Activated gamma-delta T cell treated with Interleukin-2 at 50 U/mL for 16 hours (primary cell): ENCODE measurements at regions not wholly inside any gene's neighbourhood (a gene's known extent, or its start where the extent isn't known, plus 50 kb on each side); places are given as distances from the start of the nearest gene placed in this dataset.
A peak's percentile ranks its signal among the peaks of the same experiment; 100 is the strongest.

Source experiments
- DNase-seq: peaks from one replicate; pipeline ENCODE4 v3.0.0-alpha.2; 2020

- no peak for DNase-seq
Observed at GRCh38 chr6:139553916-139554315, 179.5 kb upstream of the CITED2 start.

GRCh38 chr6:139551376-139551775, 176.9 kb upstream of the CITED2 start:
- DNase-seq: no peak

- DNase-seq: no peak
Observed at GRCh38 chr6:139550361-139550760, 175.9 kb upstream of the CITED2 start.

- no peak for DNase-seq
Observed at GRCh38 chr6:139549561-139550070, 175.2 kb upstream of the CITED2 start.

GRCh38 chr6:139547804-139548203, 173.4 kb upstream of the CITED2 start:
- DNase-seq: no peak

GRCh38 chr6:139547122-139547776, 172.8 kb upstream of the CITED2 start:
- DNase-seq: no peak

GRCh38 chr6:139546106-139546472, 171.6 kb upstream of the CITED2 start:
- DNase-seq: no peak

- no peak for DNase-seq
Observed at GRCh38 chr6:139545206-139546105, 171.0 kb upstream of the CITED2 start.

- no peak for DNase-seq
Observed at GRCh38 chr6:139544701-139545057, 170.2 kb upstream of the CITED2 start.

GRCh38 chr6:139542351-139542750, 167.9 kb upstream of the CITED2 start:
- DNase-seq: no peak

- no peak for DNase-seq
Observed at GRCh38 chr6:139540894-139541293, 166.4 kb upstream of the CITED2 start.

GRCh38 chr6:139540276-139540675, 165.8 kb upstream of the CITED2 start:
- peak; percentile 60 for DNase-seq

GRCh38 chr6:139539852-139540251, 165.4 kb upstream of the CITED2 start:
- no peak for DNase-seq

GRCh38 chr6:139538366-139538765, 163.9 kb upstream of the CITED2 start:
- DNase-seq: no peak

GRCh38 chr6:139536751-139537617, 162.5 kb upstream of the CITED2 start:
- no peak for DNase-seq

GRCh38 chr6:139534472-139535115, 160.1 kb upstream of the CITED2 start:
- no peak for DNase-seq

GRCh38 chr6:139533573-139534471, 159.4 kb upstream of the CITED2 start:
- no peak for DNase-seq

- DNase-seq: no peak
Observed at GRCh38 chr6:139533171-139533570, 158.7 kb upstream of the CITED2 start.

GRCh38 chr6:139531148-139532115, 157.0 kb upstream of the CITED2 start:
- DNase-seq: peak; percentile 58

GRCh38 chr6:139530561-139530960, 156.1 kb upstream of the CITED2 start:
- no peak for DNase-seq
